Activated T-cell treated with anti-CD3 and anti-CD28 coated beads, Interleukin-2, amount 50 U/mL, for 72 hours (primary cell): ENCODE measurements at regions not wholly inside any gene's neighbourhood (a gene's known extent, or its start where the extent isn't known, plus 50 kb on each side); places are given as distances from the start of the nearest gene placed in this dataset.
A peak's percentile ranks its signal among the peaks of the same experiment; 100 is the strongest.

Experiments used
- ATAC-seq, 2 donors: fragments of 150-1000 bp; cut with Tn5 transposase; replicated peaks in 1 of 2; 2 replicates each; pipeline ENCODE4 v1.10.0; 2021; ENCODE audit warnings: moderate library complexity in 2 of 2, mild to moderate bottlenecking in 1 of 2
- DNase-seq, 2 donors: peaks; one replicate each; pipeline ENCODE4 v3.0.0; 2021 to 2022; ENCODE audit warnings: mixed read lengths in 1 of 2
- H3K27ac Mint-ChIP-seq: one replicate; pipeline ENCODE4 v1.8.0; 2022; ENCODE audit warnings: mild to moderate bottlenecking, moderate library complexity, mixed read lengths
- H3K27me3 Mint-ChIP-seq: one replicate; pipeline ENCODE4 v1.8.0; 2022; ENCODE audit warnings: low read depth, mixed read lengths
- H3K36me3 Mint-ChIP-seq, 2 donors: one replicate each; pipeline ENCODE4 v1.8.0; 2022; ENCODE audit warnings: mixed read lengths in 2 of 2, mild to moderate bottlenecking in 1 of 2; ENCODE audit not compliant: insufficient read depth in 2 of 2
- H3K4me1 Mint-ChIP-seq: one replicate; pipeline ENCODE4 v1.8.0; 2022; ENCODE audit warnings: low read depth, mixed read lengths
- H3K4me3 Mint-ChIP-seq, 2 donors: one replicate each; pipeline ENCODE4 v1.8.0; 2022; ENCODE audit warnings: mild to moderate bottlenecking in 2 of 2, mixed read lengths in 2 of 2, moderate library complexity in 2 of 2
- H3K9me3 Mint-ChIP-seq, 2 donors: one replicate each; pipeline ENCODE4 v1.8.0; 2022; ENCODE audit warnings: mixed read lengths in 2 of 2

DNA sequence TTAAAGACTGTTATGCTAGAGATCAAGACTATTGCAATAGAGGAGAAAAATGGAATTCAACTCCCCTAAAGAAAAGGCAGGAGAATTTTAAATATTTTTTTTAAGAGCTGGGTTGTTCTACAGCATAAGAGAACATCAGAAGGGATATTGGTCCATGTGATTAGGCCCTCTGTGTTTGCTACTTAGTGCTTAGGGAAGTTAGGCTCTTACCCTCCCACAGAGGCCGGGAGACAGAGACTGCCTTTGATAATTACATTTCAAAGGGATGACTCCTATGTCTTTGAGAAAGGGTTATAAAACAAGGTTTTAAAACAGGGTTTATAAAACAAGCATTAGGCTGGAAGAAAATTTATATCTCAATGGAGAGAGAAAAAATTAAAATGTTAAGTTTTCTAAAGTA, 1248.1 kb upstream of the PCDH20 start:
- no peak for DNase-seq
- no peaks in the 10 kb centered on the region for H3K4me1 Mint-ChIP-seq

GRCh38 chr13:62659365-62659764, 1243.7 kb upstream of the PCDH20 start:
- no peaks in the 10 kb centered on the region for H3K27me3 Mint-ChIP-seq

More for the DNA sequence above, 1248.1 kb upstream of the PCDH20 start:
- no peak for ATAC-seq
- Mint-ChIP-seq H3K27ac (no peak overlapping the region), H3K4me3 (no peak overlapping the region), H3K36me3 (peaks cover 0 to 2% of the 10 kb centered on the region in 2 donors), H3K27me3 (no peaks in the 10 kb centered on the region), H3K9me3 (peaks cover 2 to 5% of the 10 kb centered on the region in 2 donors)

GRCh38 chr13:62653371-62653770, 1237.7 kb upstream of the PCDH20 start:
- DNase-seq = no peak
- Mint-ChIP-seq H3K9me3 (peaks cover 0 to 7% of the 10 kb centered on the region in 2 donors), H3K4me3 (no peak overlapping the region), H3K27me3 (no peaks in the 10 kb centered on the region), H3K36me3 (no peaks in the 10 kb centered on the region), H3K27ac (no peak overlapping the region), H3K4me1 (no peaks in the 10 kb centered on the region)
- ATAC-seq = no peak

More at GRCh38 chr13:62659365-62659764, 1243.7 kb upstream of the PCDH20 start:
- DNase-seq (no peak), ATAC-seq (no peak)
- peaks cover 0 to 2% of the 10 kb centered on the region in 2 donors for H3K36me3 Mint-ChIP-seq
- H3K4me3 Mint-ChIP-seq = no peak overlapping the region
- H3K4me1 Mint-ChIP-seq = no peaks in the 10 kb centered on the region
- no peak overlapping the region for H3K27ac Mint-ChIP-seq
- H3K9me3 Mint-ChIP-seq = peaks cover 2 to 8% of the 10 kb centered on the region in 2 donors

DNA sequence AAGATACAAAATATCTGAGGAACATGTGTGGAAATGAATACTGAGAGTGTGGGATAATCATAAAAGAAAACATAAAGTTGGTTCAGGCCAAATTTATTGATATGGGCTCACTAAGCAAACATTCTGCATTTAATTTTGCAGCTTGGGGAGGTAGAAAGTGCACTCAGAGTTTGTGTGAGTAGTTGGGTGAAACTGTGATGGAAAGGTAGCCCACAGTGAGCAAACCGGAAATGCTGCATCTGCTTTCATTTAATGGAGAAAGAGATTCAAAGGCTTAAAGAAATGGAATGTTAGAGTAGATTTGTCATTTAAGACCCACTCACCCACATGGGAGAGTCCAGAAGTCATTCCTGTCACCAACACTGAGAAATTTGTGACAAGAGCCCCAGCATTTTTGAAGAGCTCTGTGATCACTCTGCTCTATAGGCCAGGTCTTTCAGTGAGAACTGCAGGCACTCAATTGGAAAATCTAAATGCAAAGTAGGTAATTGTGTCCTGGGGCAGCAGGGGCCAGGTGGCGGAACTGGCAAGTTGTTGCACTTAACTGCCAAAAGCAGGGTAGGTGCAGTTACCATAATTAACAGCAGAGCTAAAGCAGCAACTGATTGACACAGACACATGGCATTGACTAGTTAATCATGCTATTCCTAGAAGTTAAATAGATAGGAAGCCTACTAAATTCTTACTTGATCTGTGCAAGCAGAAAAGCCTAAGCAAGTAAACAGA, 1228.3 kb upstream of the PCDH20 start:
- Mint-ChIP-seq H3K36me3 (peaks cover 3 to 6% of the 10 kb centered on the region in 2 donors), H3K27me3 (no peaks in the 10 kb centered on the region), H3K4me1 (peaks cover 7% of the 10 kb centered on the region), H3K9me3 (peaks cover 12 to 18% of the 10 kb centered on the region in 2 donors), H3K27ac (no peak overlapping the region), H3K4me3 (no peak overlapping the region)
- DNase-seq (no peak), ATAC-seq (no peak)

GRCh38 chr13:62643007-62643483, 1227.4 kb upstream of the PCDH20 start:
- DNase-seq (peak; percentile 36 to 48), ATAC-seq (peak; percentile 98)
- peaks cover 12 to 19% of the 10 kb centered on the region in 2 donors for H3K9me3 Mint-ChIP-seq
- peaks cover 7% of the 10 kb centered on the region for H3K4me1 Mint-ChIP-seq
- no peak overlapping the region for H3K27ac Mint-ChIP-seq
- no peaks in the 10 kb centered on the region for H3K27me3 Mint-ChIP-seq
- peaks cover 3 to 6% of the 10 kb centered on the region in 2 donors for H3K36me3 Mint-ChIP-seq
- H3K4me3 Mint-ChIP-seq = no peak overlapping the region

- ATAC-seq (no peak), DNase-seq (no peak)
- Mint-ChIP-seq H3K9me3 (peaks cover 4 to 6% of the 10 kb centered on the region in 2 donors), H3K36me3 (peaks cover 0 to 1% of the 10 kb centered on the region in 2 donors), H3K27ac (no peak overlapping the region), H3K4me3 (no peak overlapping the region), H3K4me1 (no peaks in the 10 kb centered on the region), H3K27me3 (no peaks in the 10 kb centered on the region)
These were observed 1219.5 kb upstream of the PCDH20 start for GRCh38 chr13:62635161-62635560.

GRCh38 chr13:62633448-62633847, 1217.8 kb upstream of the PCDH20 start:
- Mint-ChIP-seq H3K9me3 (peaks cover 4 to 6% of the 10 kb centered on the region in 2 donors), H3K27me3 (no peaks in the 10 kb centered on the region), H3K4me1 (no peaks in the 10 kb centered on the region), H3K4me3 (no peak overlapping the region), H3K36me3 (peaks cover 0 to 1% of the 10 kb centered on the region in 2 donors), H3K27ac (no peak overlapping the region)
- DNase-seq (no peak), ATAC-seq (no peak)

- no peaks in the 10 kb centered on the region for H3K36me3 Mint-ChIP-seq
- no peaks in the 10 kb centered on the region for H3K4me1 Mint-ChIP-seq
- H3K27me3 Mint-ChIP-seq = no peaks in the 10 kb centered on the region
- H3K27ac Mint-ChIP-seq = no peak overlapping the region
- DNase-seq (no peak), ATAC-seq (no peak)
- peaks cover under 1 to 7% of the 10 kb centered on the region in 2 donors for H3K9me3 Mint-ChIP-seq
- H3K4me3 Mint-ChIP-seq = no peak overlapping the region
These were observed 1216.0 kb upstream of the PCDH20 start for GRCh38 chr13:62631619-62632018.

DNA sequence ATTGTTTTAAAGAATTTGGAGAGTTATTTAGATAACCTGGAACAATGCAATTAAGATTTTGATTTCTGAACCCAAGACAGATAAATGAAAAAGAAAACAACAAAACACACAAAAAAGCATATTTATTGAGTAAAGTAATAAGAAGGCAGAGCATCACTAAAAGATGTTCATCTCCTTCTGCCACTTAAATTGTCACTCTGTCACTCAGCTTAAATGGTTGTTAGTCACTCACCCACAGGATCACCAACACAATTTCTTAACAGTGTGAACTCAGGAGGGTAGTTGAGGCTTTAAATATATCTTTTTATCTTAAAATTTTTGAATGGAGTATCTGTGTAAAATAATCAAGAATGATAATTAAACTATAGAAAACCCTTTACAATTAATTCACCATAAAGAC, 1215.5 kb upstream of the PCDH20 start:
- Mint-ChIP-seq H3K36me3 (no peaks in the 10 kb centered on the region), H3K9me3 (peaks cover 0 to 7% of the 10 kb centered on the region in 2 donors), H3K27me3 (no peaks in the 10 kb centered on the region), H3K4me1 (no peaks in the 10 kb centered on the region), H3K27ac (no peak overlapping the region), H3K4me3 (no peak overlapping the region)
- DNase-seq (no peak), ATAC-seq (no peak)

DNA sequence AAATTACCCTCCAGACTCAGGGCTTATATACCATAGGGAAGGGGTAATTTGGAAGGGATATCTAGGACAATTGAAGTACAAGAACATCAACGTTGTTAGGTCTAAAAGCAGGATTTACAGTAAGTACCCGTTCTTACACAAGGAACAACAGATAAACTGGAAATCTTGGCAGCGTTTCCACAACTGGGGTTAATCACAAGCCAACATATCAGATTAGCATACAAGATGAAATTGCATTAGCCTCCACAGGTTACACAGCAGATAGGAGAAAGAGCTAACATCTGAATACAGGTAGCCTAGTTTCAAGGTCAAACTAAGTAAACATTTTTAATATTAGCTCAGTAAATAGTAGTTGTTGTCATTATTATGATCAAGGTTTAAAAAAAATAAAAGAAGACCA, 1214.0 kb upstream of the PCDH20 start:
- no peak for DNase-seq
- no peaks in the 10 kb centered on the region for H3K27me3 Mint-ChIP-seq
- no peaks in the 10 kb centered on the region for H3K4me1 Mint-ChIP-seq
- H3K4me3 Mint-ChIP-seq = no peak overlapping the region
- H3K36me3 Mint-ChIP-seq = no peaks in the 10 kb centered on the region
- no peak overlapping the region for H3K27ac Mint-ChIP-seq
- ATAC-seq = no peak
- H3K9me3 Mint-ChIP-seq = peaks cover 0 to 7% of the 10 kb centered on the region in 2 donors

GRCh38 chr13:62627226-62627625, 1211.6 kb upstream of the PCDH20 start:
- DNase-seq = no peak
- no peak for ATAC-seq
- no peak overlapping the region for H3K4me3 Mint-ChIP-seq
- H3K36me3 Mint-ChIP-seq = no peaks in the 10 kb centered on the region
- no peak overlapping the region for H3K27ac Mint-ChIP-seq
- H3K4me1 Mint-ChIP-seq = no peaks in the 10 kb centered on the region
- peaks cover 4 to 9% of the 10 kb centered on the region in 2 donors for H3K9me3 Mint-ChIP-seq
- no peaks in the 10 kb centered on the region for H3K27me3 Mint-ChIP-seq

- DNase-seq (no peak), ATAC-seq (no peak)
- Mint-ChIP-seq H3K9me3 (peaks cover 4 to 9% of the 10 kb centered on the region in 2 donors), H3K27ac (no peak overlapping the region), H3K4me1 (no peaks in the 10 kb centered on the region), H3K4me3 (no peak overlapping the region), H3K27me3 (no peaks in the 10 kb centered on the region), H3K36me3 (no peaks in the 10 kb centered on the region)
These were observed 1211.1 kb upstream of the PCDH20 start for GRCh38 chr13:62626771-62627170.

DNA sequence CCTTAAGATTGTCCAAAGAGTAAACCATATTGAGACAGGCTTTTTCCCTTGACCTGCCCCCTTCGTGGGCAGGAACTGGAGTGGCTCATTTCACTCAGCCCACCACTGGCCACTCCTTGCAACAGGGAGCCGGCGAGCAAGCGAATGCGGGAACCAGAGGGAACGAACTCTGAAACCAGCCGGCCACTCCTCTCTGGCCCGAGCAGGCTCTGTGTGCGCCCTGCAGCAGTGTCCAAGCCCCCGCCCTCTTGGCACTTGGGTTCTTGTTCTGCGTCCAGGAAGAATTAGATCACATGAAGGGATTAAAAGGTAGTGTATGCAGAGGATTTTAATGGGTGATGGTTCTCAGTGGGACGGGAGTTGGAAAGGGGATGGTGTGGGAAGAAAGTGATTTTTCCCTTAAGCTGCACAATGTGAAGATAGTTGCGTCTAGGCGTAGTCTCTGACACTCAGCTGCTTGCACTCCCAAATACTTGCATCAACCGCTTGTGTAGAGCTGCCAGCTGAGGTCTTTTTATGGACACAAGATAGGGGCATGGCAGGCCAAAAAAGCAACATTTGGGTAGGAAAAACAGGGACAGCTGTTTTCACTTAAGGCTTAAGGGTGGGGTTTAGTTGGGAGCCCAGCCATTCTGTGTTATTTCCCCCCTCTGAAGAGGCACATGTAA, 1209.7 kb upstream of the PCDH20 start:
- Mint-ChIP-seq H3K27me3 (no peaks in the 10 kb centered on the region), H3K4me3 (no peak overlapping the region), H3K27ac (no peak overlapping the region), H3K4me1 (no peaks in the 10 kb centered on the region), H3K36me3 (no peaks in the 10 kb centered on the region), H3K9me3 (peaks cover 4 to 7% of the 10 kb centered on the region in 2 donors)
- ATAC-seq (no peak), DNase-seq (no peak)
